GM10266 (cell line): ENCODE measurements at regions not wholly inside any gene's neighbourhood (a gene's known extent, or its start where the extent isn't known, plus 50 kb on each side); places are given as distances from the start of the nearest gene placed in this dataset.
"Not testable (repeated sequence)": the region's sequence is repeated elsewhere in the genome, so short reads cannot be mapped to it uniquely, and the experiment has no call there.

ENCODE experiments used
- DNase-seq: peaks from one replicate; pipeline ENCODE4 v3.0.0; 2012; ENCODE audit errors: extremely low spot score
- TF ChIP-seq, protein P1 (sequence below): IDR thresholded peaks from 2 replicates; pipeline ENCODE4 v1.5.1; 2012; ENCODE audit warnings: mild to moderate bottlenecking, low read depth; ENCODE audit not compliant: control insufficient read depth, insufficient read depth; ENCODE audit errors: missing control alignments

DNA sequence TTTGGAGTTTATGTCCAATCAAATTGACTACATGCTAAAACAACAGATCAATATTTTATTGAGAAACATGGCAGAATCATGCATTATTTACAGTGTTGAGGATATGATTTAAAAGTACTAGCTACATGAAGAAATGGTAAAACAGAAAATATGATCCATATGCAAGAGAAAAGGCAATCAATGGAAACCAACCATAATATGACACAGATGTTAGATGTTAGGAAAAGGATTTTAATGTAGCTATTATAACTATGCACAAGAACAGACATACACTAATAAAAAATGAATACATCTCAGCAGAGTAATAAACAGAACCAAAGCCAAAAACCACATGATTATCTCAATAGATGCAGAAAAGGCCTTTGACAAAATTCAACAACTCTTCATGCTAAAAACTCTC is 166.2 kb upstream of the CACNA2D1 start:
- TF ChIP-seq, protein P1, sequence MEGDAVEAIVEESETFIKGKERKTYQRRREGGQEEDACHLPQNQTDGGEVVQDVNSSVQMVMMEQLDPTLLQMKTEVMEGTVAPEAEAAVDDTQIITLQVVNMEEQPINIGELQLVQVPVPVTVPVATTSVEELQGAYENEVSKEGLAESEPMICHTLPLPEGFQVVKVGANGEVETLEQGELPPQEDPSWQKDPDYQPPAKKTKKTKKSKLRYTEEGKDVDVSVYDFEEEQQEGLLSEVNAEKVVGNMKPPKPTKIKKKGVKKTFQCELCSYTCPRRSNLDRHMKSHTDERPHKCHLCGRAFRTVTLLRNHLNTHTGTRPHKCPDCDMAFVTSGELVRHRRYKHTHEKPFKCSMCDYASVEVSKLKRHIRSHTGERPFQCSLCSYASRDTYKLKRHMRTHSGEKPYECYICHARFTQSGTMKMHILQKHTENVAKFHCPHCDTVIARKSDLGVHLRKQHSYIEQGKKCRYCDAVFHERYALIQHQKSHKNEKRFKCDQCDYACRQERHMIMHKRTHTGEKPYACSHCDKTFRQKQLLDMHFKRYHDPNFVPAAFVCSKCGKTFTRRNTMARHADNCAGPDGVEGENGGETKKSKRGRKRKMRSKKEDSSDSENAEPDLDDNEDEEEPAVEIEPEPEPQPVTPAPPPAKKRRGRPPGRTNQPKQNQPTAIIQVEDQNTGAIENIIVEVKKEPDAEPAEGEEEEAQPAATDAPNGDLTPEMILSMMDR: no peak
- DNase-seq: no peak

DNA sequence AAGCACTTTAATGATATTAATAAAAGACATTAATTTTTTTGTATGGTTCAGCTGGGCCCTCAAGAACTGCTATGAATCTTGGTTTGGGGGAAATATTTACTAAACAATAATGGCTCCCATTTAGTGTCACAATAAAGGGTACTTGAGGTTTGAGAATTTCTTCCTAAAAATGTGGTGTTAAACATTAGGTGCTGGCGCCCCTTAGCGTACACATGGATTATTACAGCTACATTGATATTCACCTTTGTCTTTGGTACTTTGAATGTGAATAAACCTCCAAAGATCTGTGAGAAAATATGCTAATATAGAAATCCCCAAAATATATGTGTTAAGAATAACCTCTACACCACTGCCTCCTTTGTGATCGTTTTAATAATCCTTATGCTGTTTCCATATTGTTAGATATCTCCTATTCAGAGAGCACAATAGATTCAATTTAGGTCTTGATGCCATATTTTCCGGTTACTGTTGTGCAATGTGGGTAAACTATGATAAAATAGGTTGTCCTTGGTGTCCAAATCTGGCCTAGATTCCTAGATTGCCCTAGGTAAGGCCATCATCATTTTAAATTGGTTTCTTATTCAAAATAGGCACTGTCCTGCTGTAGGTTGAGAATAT is 161.8 kb upstream of the CACNA2D1 start:
- peak; percentile 34 for DNase-seq
- TF ChIP-seq, protein P1: peak; percentile 67

DNA sequence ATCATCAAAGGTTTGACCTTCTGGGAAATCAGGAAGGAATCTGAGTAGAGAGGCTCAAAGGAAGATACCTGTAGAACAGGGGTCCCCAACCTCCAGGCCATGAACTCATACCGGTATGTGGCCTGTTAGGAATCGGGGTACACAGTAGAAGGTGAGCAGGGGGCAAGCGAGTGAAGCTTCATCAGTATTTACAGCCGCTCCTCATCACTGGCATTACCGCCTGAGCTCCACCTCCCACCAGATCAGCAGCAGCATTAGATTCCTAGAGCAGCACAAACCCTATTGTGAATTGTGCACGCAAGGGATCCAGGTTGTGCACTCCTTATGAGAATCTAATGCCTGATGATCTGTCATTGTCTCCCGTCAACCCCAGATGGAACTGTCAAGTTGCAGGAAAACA is 158.5 kb upstream of the CACNA2D1 start:
- no peak for DNase-seq
- TF ChIP-seq, protein P1: no peak

DNA sequence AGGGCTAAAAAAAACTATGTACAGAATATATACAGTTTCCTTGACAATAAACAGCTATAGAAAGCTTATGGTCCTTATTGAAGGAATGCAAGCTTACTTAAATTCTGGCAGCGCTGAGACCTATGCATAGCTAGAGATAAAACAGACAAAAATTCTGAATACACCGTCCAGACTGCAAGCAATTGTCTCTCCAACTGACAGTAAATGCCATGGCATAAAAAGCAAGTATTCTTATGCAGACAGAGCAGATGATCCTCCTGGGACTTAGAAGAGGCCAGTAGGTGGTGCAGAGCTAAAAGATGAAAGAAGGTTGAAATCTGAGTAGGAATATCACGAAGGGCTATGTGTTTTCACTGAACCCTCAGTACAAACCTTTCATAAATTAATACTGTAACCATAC is 157.0 kb upstream of the CACNA2D1 start:
- TF ChIP-seq, protein P1: no peak
- no peak for DNase-seq

DNA sequence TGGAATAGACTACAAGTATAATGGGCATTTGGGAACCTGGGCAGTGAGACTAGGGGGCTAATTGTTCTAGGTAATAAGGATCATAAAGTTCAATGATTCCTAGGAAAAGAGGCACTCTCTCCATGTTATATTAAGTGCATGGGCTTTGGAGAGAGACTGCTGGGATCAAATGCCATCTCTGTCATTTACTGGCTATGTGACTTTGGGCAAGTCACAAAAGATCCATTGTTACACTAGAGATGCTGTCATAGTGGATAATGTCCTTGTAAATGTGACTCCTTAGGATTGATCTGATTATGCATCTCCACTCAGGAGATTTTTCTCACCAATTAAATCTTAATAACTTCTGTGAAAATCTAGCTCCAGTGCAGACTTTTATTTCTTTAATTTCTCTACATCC is 156.3 kb upstream of the CACNA2D1 start:
- DNase-seq: no peak
- TF ChIP-seq, protein P1: no peak

DNA sequence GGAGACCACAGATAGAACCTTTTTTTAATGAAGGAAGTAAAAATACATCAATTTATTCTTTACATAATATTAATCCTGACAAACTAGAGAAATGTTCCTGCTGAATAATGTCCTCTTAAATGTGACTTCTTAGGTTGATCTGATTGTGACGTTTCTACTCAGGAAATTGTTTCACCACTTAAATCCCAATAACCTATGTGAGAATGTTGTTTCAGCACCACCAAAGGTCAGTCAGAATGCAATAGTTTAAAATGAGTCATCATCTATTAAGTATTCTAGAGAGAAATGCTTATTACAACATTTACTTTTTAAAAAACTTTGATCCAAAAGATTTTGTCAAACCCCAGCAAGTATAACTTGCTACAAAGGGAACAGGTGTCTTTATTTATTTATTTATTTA is 155.4 kb upstream of the CACNA2D1 start:
- DNase-seq: no peak
- TF ChIP-seq, protein P1: no peak

DNA sequence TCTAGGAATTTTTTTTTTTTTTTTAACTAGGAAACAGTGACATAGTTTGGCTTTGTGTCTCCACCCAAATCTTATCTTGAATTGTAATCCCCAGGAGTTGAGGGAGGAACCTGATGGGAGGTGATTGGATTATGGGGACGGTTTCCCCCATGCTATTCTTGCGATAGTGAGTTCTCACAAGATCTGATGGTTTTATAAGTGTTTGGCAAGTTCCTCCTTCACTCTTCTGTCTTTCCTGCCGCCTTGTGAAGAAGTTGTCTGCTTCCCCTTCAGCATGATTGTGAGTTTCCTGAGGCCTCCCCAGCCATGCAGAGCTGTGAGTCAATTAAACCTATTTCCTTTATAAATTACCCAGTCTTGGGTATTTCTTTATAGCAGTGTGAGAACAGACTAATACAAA is 152.2 kb upstream of the CACNA2D1 start:
- DNase-seq: not testable (repeated sequence)

DNA sequence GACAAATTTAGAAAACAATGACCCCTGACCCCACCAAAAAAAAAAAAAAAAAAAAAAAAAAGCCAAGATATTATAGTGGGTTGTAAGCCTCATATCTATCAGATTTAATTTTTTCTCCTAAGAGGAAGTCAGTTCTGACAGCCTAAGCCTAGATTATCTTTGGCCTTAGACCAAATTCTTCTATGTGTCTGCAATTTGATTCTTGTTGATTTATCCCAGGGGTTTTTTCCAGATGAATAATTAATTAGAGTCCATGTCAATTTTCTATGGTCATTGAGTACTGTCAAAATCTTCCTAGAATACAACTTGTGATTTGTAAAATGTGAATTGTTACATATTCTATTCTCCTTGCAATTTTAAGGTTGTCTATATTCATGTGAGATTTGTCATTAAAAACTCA is 151.6 kb upstream of the CACNA2D1 start:
- TF ChIP-seq, protein P1: no peak
- no peak for DNase-seq
